SK-N-MC (cell line): ENCODE measurements at regions not wholly inside any gene's neighbourhood (a gene's known extent, or its start where the extent isn't known, plus 50 kb on each side); places are given as distances from the start of the nearest gene placed in this dataset.

ENCODE experiments used
- DNase-seq: peaks from one replicate; pipeline ENCODE4 v3.0.0-alpha.2; 2011; ENCODE audit warnings: low read depth, low spot score
- H3K27ac ChIP-seq: fragments of 200-600 bp; sonication (generic); 2 replicates; pipeline ENCODE4 v1.5.1; 2016; ENCODE audit warnings: mixed run types
- H3K36me3 ChIP-seq: fragments of 200-600 bp; sonication (generic); 2 replicates; pipeline ENCODE4 v1.6.1; 2017; ENCODE audit warnings: antibody characterized with exemption, low read length, mixed read lengths; ENCODE audit not compliant: insufficient read depth
- H3K4me3 ChIP-seq: fragments of 200-600 bp; sonication (generic); 2 replicates; pipeline ENCODE4 v1.5.1; 2016
- H3K9ac ChIP-seq: fragments of 200-600 bp; sonication (generic); 2 replicates; pipeline ENCODE4 v1.8.0; 2017; ENCODE audit warnings: mixed run types, mixed read lengths; ENCODE audit not compliant: insufficient read length
- H3K9me3 ChIP-seq: fragments of 200-600 bp; sonication (generic); 2 replicates; pipeline ENCODE4 v1.6.1; 2017; ENCODE audit warnings: low read depth, mild to moderate bottlenecking, antibody characterized with exemption, low read length, moderate library complexity, mixed read lengths
- EZH2 ChIP-seq: fragments of 200-600 bp; sonication (generic); IDR thresholded peaks from one replicate; pipeline ENCODE4 v1.6.1; 2017; ENCODE audit warnings: antibody characterized with exemption
- FOXP2 ChIP-seq: optimal IDR thresholded peaks from 2 replicates; pipeline ENCODE3; 2011; ENCODE audit warnings: mild to moderate bottlenecking, moderate library complexity; ENCODE audit not compliant: insufficient read depth; ENCODE audit errors: extremely low read length, control extremely low read depth
- POLR2AphosphoS5 ChIP-seq: IDR thresholded peaks from 2 replicates; pipeline ENCODE4 v1.6.1; 2012; ENCODE audit warnings: mild to moderate bottlenecking, low read depth, low read length, borderline replicate concordance

- Histone ChIP-seq H3K36me3 (no peaks in the 10 kb centered on the region), H3K4me3 (no peak overlapping the region), H3K27ac (no peak overlapping the region), H3K9me3 (no peaks in the 10 kb centered on the region), H3K9ac (no peak overlapping the region)
- DNase-seq = no peak
- TF ChIP-seq EZH2 = no peak
- no peak for TF ChIP-seq FOXP2
Observed at GRCh38 chr12:110972866-110973265, 52.5 kb upstream of the MYL2 start.

- TF ChIP-seq EZH2 (no peak), FOXP2 (no peak), POLR2AphosphoS5 (no peak)
- no peak overlapping the region for H3K4me3 ChIP-seq
- no peak overlapping the region for H3K27ac ChIP-seq
- no peak for DNase-seq
- H3K36me3 ChIP-seq = no peaks in the 10 kb centered on the region
- no peaks in the 10 kb centered on the region for H3K9me3 ChIP-seq
- H3K9ac ChIP-seq = no peak overlapping the region
Observed at GRCh38 chr12:110971936-110972335, 51.6 kb upstream of the MYL2 start.

GRCh38 chr12:110971189-110971920 is 51.0 kb upstream of the MYL2 start:
- no peak for TF ChIP-seq EZH2
- no peak for TF ChIP-seq POLR2AphosphoS5
- no peak for TF ChIP-seq FOXP2
- H3K36me3 ChIP-seq = no peaks in the 10 kb centered on the region
- H3K9me3 ChIP-seq = no peaks in the 10 kb centered on the region
- H3K27ac ChIP-seq = no peak overlapping the region
- no peak overlapping the region for H3K9ac ChIP-seq
- no peak overlapping the region for H3K4me3 ChIP-seq
- DNase-seq = no peak
